Hypothalamus (tissue), 51 donors: ENCODE measurements at regions not wholly inside any gene's neighbourhood (a gene's known extent, or its start where the extent isn't known, plus 50 kb on each side); places are given as distances from the start of the nearest gene placed in this dataset.

ENCODE experiments used
- DNase-seq, 51 donors: peaks; one replicate each; lab custom pipeline; 2025; lab: John Stamatoyannopoulos, UW

GRCh38 chr10:123952099-123952498 lies 60.5 kb upstream of the CPXM2 start:
- DNase-seq: no peak

- DNase-seq: no peak
These were observed 56.6 kb upstream of the CPXM2 start for GRCh38 chr10:123948030-123948823.

- DNase-seq: peak in 2 of 51 donors; percentile 4 to 31
These were observed 53.8 kb upstream of the CPXM2 start for GRCh38 chr10:123945325-123945920.

GRCh38 chr10:123944661-123945060 lies 53.1 kb upstream of the CPXM2 start:
- DNase-seq: no peak

GRCh38 chr10:123943307-123943706 lies 51.7 kb upstream of the CPXM2 start:
- DNase-seq: no peak

- no peak for DNase-seq
These were observed 50.7 kb upstream of the CPXM2 start for GRCh38 chr10:123942114-123942861.
